Tibial nerve (tissue), 4 donors: ENCODE measurements at regions not wholly inside any gene's neighbourhood (a gene's known extent, or its start where the extent isn't known, plus 50 kb on each side); places are given as distances from the start of the nearest gene placed in this dataset.

Experiments used
- DNase-seq, 2 donors: peaks; one replicate each; pipeline ENCODE4 v3.0.0-alpha.2; 2019; ENCODE audit warnings: low spot score in 2 of 2
- H3K27ac ChIP-seq, 4 donors: fragments of 200-600 bp; sonication (generic) in 3 of 4; one replicate each; pipeline ENCODE4 v1.5.1; 2017 to 2019; ENCODE audit warnings: mild to moderate bottlenecking in 1 of 4
- H3K27me3 ChIP-seq, 2 donors: fragments of 200-600 bp; sonication (generic) in 1 of 2; one replicate each; pipeline versions ENCODE4 v1.5.1 to v1.6.0; 2017 to 2019
- H3K36me3 ChIP-seq, 3 donors: fragments of 200-600 bp; sonication (generic); one replicate each; pipeline ENCODE4 v1.5.1; 2018 to 2019
- H3K4me1 ChIP-seq, 4 donors: fragments of 200-600 bp; sonication (generic) in 3 of 4; one replicate each; pipeline ENCODE4 v1.5.1; 2017 to 2019
- H3K4me3 ChIP-seq, 4 donors: fragments of 200-600 bp; sonication (generic) in 3 of 4; one replicate each; pipeline ENCODE4 v1.5.1; 2017 to 2019; ENCODE audit warnings: mild to moderate bottlenecking in 1 of 4, moderate library complexity in 1 of 4
- H3K9me3 ChIP-seq, 4 donors: fragments of 200-600 bp; sonication (generic) in 3 of 4; one replicate each; pipeline ENCODE4 v1.5.1; 2017 to 2019
- CTCF ChIP-seq, 5 experiments: fragments of 200-600 bp in 3 of 5; fragments of 450-650 bp in 2 of 5; sonication (generic) in 3 of 5; IDR thresholded peaks; one replicate each; pipeline ENCODE4 v1.5.1; 2016 to 2019; ENCODE audit warnings: antibody characterized with exemption in 5 of 5, mild to moderate bottlenecking in 3 of 5, moderate library complexity in 2 of 5
- EP300 ChIP-seq, 2 donors: sonication (generic); formaldehyde crosslinking; IDR thresholded peaks; one replicate each; pipeline ENCODE4 v1.6.1; 2017; ENCODE audit warnings: antibody characterized with exemption in 2 of 2, mild to moderate bottlenecking in 1 of 2
- POLR2A ChIP-seq, 2 donors: fragments of 450-650 bp; IDR thresholded peaks; one replicate each; pipeline ENCODE4 v1.6.1; 2017; ENCODE audit warnings: antibody characterized with exemption in 2 of 2, mild to moderate bottlenecking in 2 of 2, moderate library complexity in 2 of 2
- WGBS, 2 donors: methylation state at CpG; one replicate each; pipeline ENCODE4 v1.1.5; 2018; 5-methylcytosine and 5-hydroxymethylcytosine counted together

GRCh38 chr4:111633663-111634266 is 511.5 kb upstream of the FAM241A start:
- no peak for DNase-seq
- H3K27me3 ChIP-seq = no peaks in the 10 kb centered on the region
- WGBS, 2 donors = 80 to 88% methylated on average over 7 of the region's 7 CpGs
- no peaks in the 10 kb centered on the region for H3K4me1 ChIP-seq
- TF ChIP-seq CTCF (IDR thresholded peaks at IDR 0.05) (no peak), EP300 (IDR thresholded peaks at IDR 0.05) (no peak), POLR2A (IDR thresholded peaks at IDR 0.05) (no peak)
- no peak overlapping the region for H3K27ac ChIP-seq
- H3K4me3 ChIP-seq = no peak overlapping the region
- H3K9me3 ChIP-seq = no peaks in the 10 kb centered on the region
- no peaks in the 10 kb centered on the region for H3K36me3 ChIP-seq

GRCh38 chr4:111635646-111636045 is 509.6 kb upstream of the FAM241A start:
- 83 to 84% methylated on average over 1 of the region's 1 CpG for WGBS, 2 donors
- no peak for TF ChIP-seq POLR2A (IDR thresholded peaks at IDR 0.05)
- TF ChIP-seq EP300 (IDR thresholded peaks at IDR 0.05) = no peak
- no peak for TF ChIP-seq CTCF (IDR thresholded peaks at IDR 0.05)

GRCh38 chr4:111636961-111637585 is 508.2 kb upstream of the FAM241A start:
- Histone ChIP-seq H3K4me3 (no peak overlapping the region), H3K4me1 (peaks cover 0 to 7% (median 0%) of the 10 kb centered on the region in 4 donors), H3K27me3 (no peaks in the 10 kb centered on the region), H3K27ac (no peak overlapping the region), H3K36me3 (no peaks in the 10 kb centered on the region), H3K9me3 (no peaks in the 10 kb centered on the region)
- WGBS, 2 donors = 55 to 68% methylated on average over 2 of the region's 2 CpGs
- no peak for DNase-seq
- TF ChIP-seq EP300 (IDR thresholded peaks at IDR 0.05) (no peak), CTCF (IDR thresholded peaks at IDR 0.05) (no peak), POLR2A (IDR thresholded peaks at IDR 0.05) (no peak)

More at GRCh38 chr4:111635646-111636045, 509.6 kb upstream of the FAM241A start:
- H3K4me3 ChIP-seq = no peak overlapping the region
- no peaks in the 10 kb centered on the region for H3K36me3 ChIP-seq
- no peak overlapping the region for H3K27ac ChIP-seq
- no peaks in the 10 kb centered on the region for H3K9me3 ChIP-seq
- no peak for DNase-seq
- H3K4me1 ChIP-seq = no peaks in the 10 kb centered on the region
- no peaks in the 10 kb centered on the region for H3K27me3 ChIP-seq

GRCh38 chr4:111639120-111639690 is 506.0 kb upstream of the FAM241A start:
- WGBS, 2 donors = 64 to 71% methylated on average over 3 of the region's 3 CpGs
- no peak for DNase-seq
- TF ChIP-seq EP300 (IDR thresholded peaks at IDR 0.05) (no peak), POLR2A (IDR thresholded peaks at IDR 0.05) (no peak), CTCF (IDR thresholded peaks at IDR 0.05) (no peak)
- no peak overlapping the region for H3K4me3 ChIP-seq
- H3K4me1 ChIP-seq = peaks cover 0 to 11% (median 0%) of the 10 kb centered on the region in 4 donors
- no peaks in the 10 kb centered on the region for H3K36me3 ChIP-seq
- no peaks in the 10 kb centered on the region for H3K9me3 ChIP-seq
- H3K27ac ChIP-seq = no peak overlapping the region
- H3K27me3 ChIP-seq = no peaks in the 10 kb centered on the region

GRCh38 chr4:111639876-111640275 is 505.4 kb upstream of the FAM241A start:
- Histone ChIP-seq H3K4me3 (no peak overlapping the region), H3K27ac (no peak overlapping the region), H3K4me1 (peaks cover 0 to 11% (median 0%) of the 10 kb centered on the region in 4 donors), H3K27me3 (no peaks in the 10 kb centered on the region), H3K36me3 (no peaks in the 10 kb centered on the region), H3K9me3 (no peaks in the 10 kb centered on the region)
- DNase-seq = no peak
- WGBS, 2 donors = 43 to 45% methylated on average over 6 of the region's 6 CpGs
- TF ChIP-seq POLR2A (IDR thresholded peaks at IDR 0.05) (no peak), EP300 (IDR thresholded peaks at IDR 0.05) (no peak), CTCF (IDR thresholded peaks at IDR 0.05) (no peak)
